ENCODE measurements at regions not wholly inside any gene's neighbourhood (a gene's known extent, or its start where the extent isn't known, plus 50 kb on each side); places are given as distances from the start of the nearest gene placed in this dataset.

GRCh38 chr2:54392555-54393324 lies 63.4 kb upstream of the SPTBN1 start:
- no peak for DNase-seq (ENCODE audit: low read depth, low spot score)

DNA sequence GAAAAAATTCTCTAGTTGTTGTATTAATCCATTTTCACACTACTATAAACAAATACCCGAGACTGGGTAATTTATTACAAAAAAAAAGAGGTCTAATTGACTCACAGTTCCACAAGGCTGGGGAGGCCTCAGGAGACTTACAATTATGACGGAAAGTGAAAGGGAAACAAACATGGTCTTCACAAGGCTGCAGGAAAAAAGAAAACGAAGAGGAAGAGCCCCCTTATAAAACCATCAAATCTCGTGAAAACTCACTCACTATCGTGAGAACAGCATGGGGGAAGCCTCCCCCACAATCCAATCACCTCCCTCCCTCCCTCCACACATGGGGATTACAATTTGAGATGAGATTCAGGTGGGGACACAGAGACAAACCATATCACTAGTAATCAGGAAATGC lies 61.7 kb upstream of the SPTBN1 start:
- no peak for DNase-seq (ENCODE audit: low read depth, low spot score)

GRCh38 chr2:54396107-54396506 lies 60.0 kb upstream of the SPTBN1 start:
- DNase-seq (ENCODE audit: low read depth, low spot score) = no peak

- no peak for DNase-seq (ENCODE audit: low read depth, low spot score)
Measured at GRCh38 chr2:54396798-54397197, 59.3 kb upstream of the SPTBN1 start.

GRCh38 chr2:54397426-54397825 lies 58.7 kb upstream of the SPTBN1 start:
- DNase-seq (ENCODE audit: low read depth, low spot score) = no peak

DNA sequence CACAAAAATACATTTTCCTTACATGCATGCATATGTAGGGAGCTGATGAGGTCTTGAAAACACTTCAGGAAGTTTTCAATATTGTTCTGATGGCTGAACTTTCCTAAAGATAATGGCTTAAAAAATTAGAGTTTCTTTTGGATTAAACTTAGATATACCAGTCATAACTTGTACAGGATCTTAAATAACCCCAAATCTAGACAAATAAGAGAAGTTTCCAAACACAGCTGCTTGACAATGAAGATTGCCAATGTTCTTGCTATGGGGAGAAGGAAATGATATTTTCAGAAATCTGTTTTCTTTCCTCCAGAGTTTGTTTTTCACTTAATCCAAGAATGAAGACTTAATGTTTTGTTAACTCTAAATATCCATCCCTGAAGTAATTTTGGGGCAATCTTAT lies 54.6 kb upstream of the SPTBN1 start:
- DNase-seq (ENCODE audit: low read depth, low spot score) = no peak

DNA sequence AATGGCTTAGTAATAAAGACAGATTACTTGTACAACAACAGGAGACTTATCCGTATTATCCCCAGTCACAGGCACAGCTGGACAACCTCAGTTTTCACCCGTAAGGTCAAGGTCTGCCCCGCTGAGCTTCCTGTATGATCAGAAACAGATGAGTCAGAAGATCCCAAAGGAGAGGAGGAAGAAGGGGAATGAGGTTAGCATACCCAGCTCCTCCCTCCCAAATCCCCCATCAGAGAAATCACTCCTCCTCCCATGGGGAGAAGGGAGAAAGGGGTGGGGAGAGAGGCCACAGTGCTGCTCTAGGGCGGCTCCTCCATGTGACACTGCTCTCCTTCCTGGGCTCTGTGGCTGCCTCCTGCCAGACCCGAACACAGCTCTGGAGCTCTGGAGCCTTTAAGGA lies 53.8 kb upstream of the SPTBN1 start:
- DNase-seq (ENCODE audit: low read depth, low spot score) = peak; percentile 85

GRCh38 chr2:54403512-54404238 lies 52.5 kb upstream of the SPTBN1 start:
- no peak for DNase-seq (ENCODE audit: low read depth, low spot score)

GRCh38 chr2:54404270-54404669 lies 51.9 kb upstream of the SPTBN1 start:
- no peak for DNase-seq (ENCODE audit: low read depth, low spot score)

GRCh38 chr2:54406031-54406430 lies 50.1 kb upstream of the SPTBN1 start:
- no peak for DNase-seq (ENCODE audit: low read depth, low spot score)
